Midbrain (tissue), 1 donor: ENCODE measurements at regions not wholly inside any gene's neighbourhood (a gene's known extent, or its start where the extent isn't known, plus 50 kb on each side); places are given as distances from the start of the nearest gene placed in this dataset.

ENCODE experiments used
- DNase-seq: peaks from one replicate; lab custom pipeline; 2025; lab: John Stamatoyannopoulos, UW

- DNase-seq = no peak
Observed at GRCh38 chr21:41631564-41632461, 123.9 kb upstream of the TMPRSS2 start.

- no peak for DNase-seq
Observed at GRCh38 chr21:41630917-41631316, 123.0 kb upstream of the TMPRSS2 start.

GRCh38 chr21:41630249-41630648 lies 122.3 kb upstream of the TMPRSS2 start:
- DNase-seq = no peak

- DNase-seq = no peak
Observed at GRCh38 chr21:41628256-41628655, 120.3 kb upstream of the TMPRSS2 start.

- no peak for DNase-seq
Observed at GRCh38 chr21:41627428-41627827, 119.5 kb upstream of the TMPRSS2 start.

- DNase-seq = no peak
Observed at GRCh38 chr21:41626021-41626420, 118.1 kb upstream of the TMPRSS2 start.

- no peak for DNase-seq
Observed at GRCh38 chr21:41625428-41625827, 117.5 kb upstream of the TMPRSS2 start.

GRCh38 chr21:41624674-41625310 lies 116.8 kb upstream of the TMPRSS2 start:
- DNase-seq = no peak

GRCh38 chr21:41623945-41624344 lies 116.0 kb upstream of the TMPRSS2 start:
- DNase-seq = no peak

GRCh38 chr21:41622831-41623548 lies 115.0 kb upstream of the TMPRSS2 start:
- no peak for DNase-seq

- DNase-seq = no peak
Observed at GRCh38 chr21:41622201-41622600, 114.2 kb upstream of the TMPRSS2 start.

GRCh38 chr21:41621513-41621912 lies 113.6 kb upstream of the TMPRSS2 start:
- DNase-seq = no peak

GRCh38 chr21:41620982-41621381 lies 113.0 kb upstream of the TMPRSS2 start:
- DNase-seq = no peak

GRCh38 chr21:41620541-41620940 lies 112.6 kb upstream of the TMPRSS2 start:
- DNase-seq = no peak

- no peak for DNase-seq
Observed at GRCh38 chr21:41616031-41616591, 108.2 kb upstream of the TMPRSS2 start.

GRCh38 chr21:41615613-41616012 lies 107.7 kb upstream of the TMPRSS2 start:
- no peak for DNase-seq

GRCh38 chr21:41614511-41614910 lies 106.6 kb upstream of the TMPRSS2 start:
- DNase-seq = no peak

GRCh38 chr21:41613533-41613909 lies 105.6 kb upstream of the TMPRSS2 start:
- DNase-seq = no peak

GRCh38 chr21:41612674-41613532 lies 104.9 kb upstream of the TMPRSS2 start:
- peak; percentile 63 for DNase-seq

- no peak for DNase-seq
Observed at GRCh38 chr21:41611966-41612606, 104.1 kb upstream of the TMPRSS2 start.

GRCh38 chr21:41611441-41611840 lies 103.5 kb upstream of the TMPRSS2 start:
- no peak for DNase-seq
